H1 (cell line): ENCODE measurements at regions not wholly inside any gene's neighbourhood (a gene's known extent, or its start where the extent isn't known, plus 50 kb on each side); places are given as distances from the start of the nearest gene placed in this dataset.

ENCODE experiments used
- POLR2A ChIP-seq, 2 experiments: IDR thresholded peaks; 1 replicate in 1 of 2; 2 replicates in 1 of 2; pipeline ENCODE4 v1.6.1; 2011; ENCODE audit warnings: low read depth in 2 of 2, low read length in 2 of 2, mild to moderate bottlenecking in 2 of 2; ENCODE audit errors: control extremely low read depth in 1 of 2
- POLR2AphosphoS5 ChIP-seq: IDR thresholded peaks from 2 replicates; pipeline ENCODE4 v1.6.1; 2011; ENCODE audit warnings: low read depth, low read length
- RNF2 ChIP-seq: fragments of 200-900, 300-1000 bp; sonication (generic); IDR thresholded peaks from 2 replicates; pipeline ENCODE4 v1.7.1; 2016; ENCODE audit warnings: borderline replicate concordance, low read depth, mild to moderate bottlenecking, antibody characterized with exemption, low read length; ENCODE audit not compliant: poor library complexity, severe bottlenecking; ENCODE audit errors: missing control alignments
- SP1 ChIP-seq: IDR thresholded peaks from 2 replicates; pipeline ENCODE4 v1.6.1; 2011; ENCODE audit warnings: low read depth, low read length

- no peak for TF ChIP-seq RNF2
- TF ChIP-seq SP1: no peak
- TF ChIP-seq POLR2AphosphoS5: no peak
- TF ChIP-seq POLR2A (IDR thresholded peaks at IDR 0.05; ENCODE audit: control extremely low read depth in 1 of 2, low read depth in 2 of 2, low read length in 2 of 2): no peak
These were observed 487.8 kb upstream of the NUDT12 start for GRCh38 chr5:104050436-104050835.
